UCSD-AML1 (cell line): ENCODE measurements at regions not wholly inside any gene's neighbourhood (a gene's known extent, or its start where the extent isn't known, plus 50 kb on each side); places are given as distances from the start of the nearest gene placed in this dataset.

ENCODE experiments used
- DNase-seq: peaks from one replicate; lab custom pipeline; 2025; ENCODE audit not compliant: unreplicated experiment; lab: John Stamatoyannopoulos, UW

DNA sequence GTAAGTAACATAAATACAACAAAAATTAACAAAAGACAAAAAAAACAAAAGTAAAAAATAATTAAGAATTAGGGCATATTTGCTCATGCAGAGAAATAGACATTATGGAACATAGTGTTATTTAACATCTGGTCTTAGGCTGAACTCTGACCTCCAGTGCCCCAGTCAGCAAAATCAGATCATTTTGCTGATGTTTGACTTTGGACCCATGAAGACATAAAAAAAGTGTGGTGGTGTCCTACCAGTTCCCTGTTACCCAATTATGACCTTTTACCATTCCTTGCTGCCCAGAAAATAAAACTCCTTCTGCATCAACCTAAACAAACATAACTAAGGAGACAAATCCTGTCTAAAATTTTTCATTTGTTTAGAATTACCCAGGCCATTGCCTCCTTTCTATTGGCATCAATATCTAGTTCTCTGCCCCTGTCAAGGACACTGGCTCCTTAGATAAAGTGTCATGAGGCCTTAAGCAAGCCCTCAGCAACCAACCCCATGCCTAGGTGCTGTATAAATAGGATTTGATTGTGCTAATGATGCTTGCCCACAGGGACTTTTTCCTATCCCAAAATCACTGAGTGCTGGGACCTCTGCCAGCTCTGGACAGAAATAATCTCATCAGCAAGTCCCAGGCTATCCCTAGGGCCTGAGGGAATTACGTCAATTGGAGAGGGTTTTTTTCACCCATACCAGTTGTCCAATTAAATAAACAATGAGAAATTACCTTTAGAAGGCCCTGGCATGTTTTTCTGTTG is 334.5 kb upstream of the UMPS start:
- no peak for DNase-seq

DNA sequence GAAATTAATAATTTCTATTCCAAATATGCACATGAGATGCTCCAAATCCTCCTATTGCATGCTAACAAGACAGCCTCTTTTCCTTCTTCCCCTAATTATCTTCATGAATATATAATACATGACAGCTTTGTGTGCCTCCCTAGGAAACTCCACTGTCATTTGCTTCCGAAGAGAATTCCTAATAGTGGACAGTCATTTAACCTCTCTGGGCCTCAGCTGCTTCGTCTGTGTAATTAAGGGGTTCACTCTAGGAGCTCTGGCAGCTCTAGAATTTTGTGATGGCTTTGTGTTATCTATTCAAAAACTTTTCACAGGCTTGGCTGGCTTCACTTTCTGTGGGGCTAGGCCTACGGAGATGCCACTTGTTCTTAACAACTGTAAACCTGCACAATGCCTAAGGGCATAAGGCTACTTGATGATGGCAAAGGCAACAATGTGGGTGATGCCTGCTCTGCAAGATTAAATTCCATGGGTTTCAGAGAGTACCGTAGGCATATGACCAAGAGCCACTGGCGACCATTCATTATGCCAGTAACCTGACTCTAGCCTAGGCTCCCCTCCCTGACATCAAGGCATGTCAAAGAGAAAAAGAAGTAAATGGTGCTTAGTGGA is 333.8 kb upstream of the UMPS start:
- no peak for DNase-seq

DNA sequence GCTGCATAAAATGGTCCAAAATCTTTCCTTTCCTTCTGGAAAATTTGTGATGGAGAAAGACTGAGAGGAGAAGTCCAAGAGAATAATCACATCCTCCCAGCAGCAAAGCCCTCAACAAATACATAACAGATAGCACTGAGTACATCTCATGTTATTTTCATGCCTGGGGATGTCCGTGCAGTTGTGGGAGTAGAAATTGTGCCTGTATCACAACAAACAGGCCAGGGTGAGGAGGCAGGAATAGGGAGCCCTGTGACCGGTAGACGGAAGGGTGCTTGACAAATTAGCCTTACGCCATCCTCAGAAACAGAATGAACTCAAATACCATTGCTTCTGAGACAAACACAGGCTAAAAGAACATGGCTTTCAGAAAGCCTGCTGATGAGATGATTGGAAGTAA is 333.2 kb upstream of the UMPS start:
- DNase-seq, result no peak

DNA sequence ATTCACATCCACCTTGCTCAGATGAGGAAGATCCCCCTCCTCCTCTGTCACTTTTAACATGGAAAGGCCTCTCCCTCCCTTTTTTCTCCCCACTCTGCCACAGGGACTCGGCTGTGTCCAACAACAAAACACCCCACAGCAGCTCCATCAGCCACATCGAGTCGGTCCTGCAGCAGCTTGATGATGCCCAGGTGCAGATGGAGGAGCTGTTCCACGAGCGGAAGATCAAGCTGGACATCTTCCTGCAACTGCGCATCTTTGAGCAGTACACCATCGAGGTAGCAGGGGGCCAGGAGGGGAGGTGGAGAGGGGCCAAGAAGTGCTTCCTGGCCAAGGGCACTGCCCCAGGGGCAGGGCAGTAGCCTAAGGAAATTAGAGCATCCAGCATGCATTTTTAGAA is 331.7 kb upstream of the UMPS start:
- DNase-seq, result no peak

DNA sequence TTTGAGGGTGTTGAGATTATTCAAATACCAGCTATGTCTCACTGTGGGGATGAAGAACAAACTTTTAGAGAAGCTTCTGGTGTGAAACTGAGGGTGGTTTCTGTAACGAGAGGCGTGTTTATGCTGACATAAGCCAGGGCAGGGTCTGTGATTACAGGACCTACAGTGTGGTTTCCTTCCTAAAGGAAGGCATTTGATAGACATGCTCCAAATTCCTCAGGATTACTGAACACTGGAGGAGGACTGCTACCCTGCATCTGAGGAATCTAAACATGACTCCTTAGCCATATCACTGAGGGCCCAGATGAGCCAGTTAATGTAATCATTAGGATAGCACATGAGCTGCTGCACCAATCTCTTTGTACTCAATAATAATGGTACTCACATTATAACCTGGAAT is 328.4 kb upstream of the UMPS start:
- DNase-seq, result no peak

DNA sequence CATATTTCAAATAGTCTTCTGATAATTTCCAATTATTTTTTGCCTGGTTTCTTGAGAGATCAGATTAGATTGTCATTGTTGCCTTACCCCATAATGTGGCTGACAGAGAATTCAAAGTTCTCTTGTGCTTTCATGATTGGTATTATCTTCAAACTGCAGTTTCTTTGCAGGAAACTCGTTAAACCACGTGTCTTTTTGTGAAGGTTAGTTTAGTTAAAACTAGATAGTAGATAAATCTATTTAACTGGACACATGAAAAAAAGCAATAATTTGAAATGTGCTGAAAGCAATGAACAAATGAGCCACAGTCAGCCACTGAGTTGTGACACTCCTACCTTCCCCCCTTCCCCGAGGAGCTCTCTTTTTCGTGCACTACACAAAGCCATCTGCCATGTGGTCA is 327.5 kb upstream of the UMPS start:
- no peak for DNase-seq

DNA sequence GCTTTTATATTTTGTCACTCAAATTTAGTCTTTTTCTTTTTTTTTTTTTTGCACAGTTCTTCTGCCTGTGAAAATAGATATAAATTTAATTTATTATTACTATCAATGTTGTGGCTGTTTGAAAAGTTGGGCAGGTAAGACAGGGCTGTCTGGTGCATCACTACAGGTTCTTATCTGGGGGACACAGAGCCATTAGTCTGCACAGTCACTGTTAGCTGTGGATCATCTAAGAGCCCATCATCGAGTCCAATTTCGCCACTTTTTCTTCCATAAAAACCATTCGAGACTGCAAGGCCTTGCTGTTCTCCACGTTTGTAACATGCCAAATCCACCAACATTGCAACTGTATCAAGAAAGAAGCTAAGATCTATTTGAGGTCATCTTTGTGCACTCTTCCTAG is 325.6 kb upstream of the UMPS start:
- DNase-seq, result no peak

DNA sequence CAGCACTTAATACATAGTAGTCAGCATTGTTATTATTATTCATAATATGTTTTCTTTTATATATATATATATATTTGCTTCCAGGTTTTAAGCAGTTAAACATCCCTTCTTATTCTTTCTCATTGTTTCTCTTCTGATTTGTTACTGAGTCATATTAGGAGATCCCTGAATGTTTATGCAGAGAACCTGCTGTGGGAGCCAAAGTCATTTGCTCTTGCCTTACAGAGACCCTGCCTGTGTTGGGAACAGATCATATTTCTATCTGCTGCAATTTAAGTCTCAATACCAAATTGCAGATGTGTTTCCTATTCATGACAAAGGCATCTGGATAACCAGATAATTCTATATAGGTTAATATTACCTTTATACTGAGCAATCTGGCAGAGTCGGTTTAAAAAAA is 323.0 kb upstream of the UMPS start:
- DNase-seq, result no peak

DNA sequence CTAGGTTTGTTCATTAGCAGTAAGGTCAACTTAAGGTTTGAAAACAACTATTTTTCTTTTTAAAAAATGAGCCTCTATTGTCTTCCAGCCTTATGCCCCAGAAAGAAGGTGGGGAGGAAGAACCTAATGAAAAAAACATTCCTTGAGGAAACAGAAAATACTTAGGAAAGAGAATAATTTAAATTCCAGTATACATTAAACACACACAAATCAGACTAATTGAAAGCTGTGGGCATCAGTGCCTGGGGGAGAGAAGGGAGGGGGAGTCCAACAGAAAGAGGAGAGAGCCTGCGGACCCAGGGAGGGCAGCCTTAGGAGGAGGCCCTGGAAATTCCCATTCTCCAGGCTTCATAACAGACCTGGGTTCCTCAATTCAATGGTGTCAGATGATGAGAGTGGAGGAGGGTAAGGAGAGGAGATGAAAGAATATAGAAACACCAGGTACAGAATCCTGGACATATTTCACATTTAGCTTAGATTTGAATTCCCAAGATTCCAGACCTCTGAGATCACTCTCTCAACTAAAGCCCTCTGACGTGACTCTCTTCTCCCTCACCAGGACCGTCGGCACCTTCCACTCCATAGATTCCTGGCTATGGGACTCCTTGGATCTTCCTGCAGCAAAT is 320.5 kb upstream of the UMPS start:
- DNase-seq, result no peak

DNA sequence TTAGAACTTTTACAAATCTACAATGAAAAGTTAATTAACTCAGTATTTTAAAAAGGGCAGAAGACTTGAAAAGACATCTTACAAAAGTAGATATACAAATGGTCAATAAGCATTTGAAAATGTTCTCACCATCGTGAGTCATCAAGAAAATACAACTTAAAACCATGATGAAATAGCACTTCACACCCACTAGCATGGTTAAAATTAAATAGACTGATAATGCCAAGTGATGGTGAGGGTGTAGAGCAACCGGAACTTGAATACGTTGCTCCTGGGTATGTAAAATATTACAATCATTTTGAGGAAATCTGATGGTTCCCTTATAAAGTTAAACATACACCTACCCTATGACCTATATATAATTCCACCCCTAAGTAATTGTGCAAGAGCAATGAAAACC is 319.8 kb upstream of the UMPS start:
- no peak for DNase-seq

DNA sequence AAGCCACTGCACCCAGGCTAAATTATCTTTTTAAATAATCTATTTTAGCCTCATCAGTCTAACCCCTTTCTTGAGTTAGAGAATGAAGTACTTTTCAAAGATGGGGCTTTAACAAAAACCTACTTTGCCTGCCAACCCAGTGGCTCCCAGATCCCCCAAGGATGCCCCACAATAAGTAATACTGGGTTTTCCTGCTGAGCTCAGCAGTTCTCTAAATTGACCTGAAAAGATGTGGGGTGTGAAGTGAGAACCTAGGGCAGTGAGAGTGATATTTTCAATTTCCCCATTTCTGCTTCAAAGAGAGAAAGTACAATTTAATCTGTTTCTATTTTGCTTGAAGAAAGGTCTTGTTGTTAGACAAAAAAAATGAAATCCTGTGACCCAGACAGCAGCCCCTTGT is 318.5 kb upstream of the UMPS start:
- no peak for DNase-seq

DNA sequence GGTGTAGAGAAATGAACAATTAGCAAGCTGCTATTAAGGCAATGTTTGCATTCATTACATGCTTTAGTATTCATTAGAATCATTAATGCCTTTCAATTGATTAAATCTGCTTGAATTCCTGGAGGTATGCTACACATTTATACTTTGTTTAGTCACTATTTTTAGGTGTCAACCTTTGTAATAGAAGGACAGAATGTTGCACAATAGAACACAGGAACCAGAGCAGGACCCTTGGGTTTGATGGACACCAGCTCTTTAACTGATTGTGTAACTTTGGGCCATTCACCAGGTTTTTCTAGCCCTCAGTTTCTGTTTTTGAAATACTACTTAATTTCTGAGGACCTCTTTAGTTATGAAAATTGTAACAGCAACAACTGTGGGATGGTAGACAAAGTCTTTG is 317.6 kb upstream of the UMPS start:
- no peak for DNase-seq

DNA sequence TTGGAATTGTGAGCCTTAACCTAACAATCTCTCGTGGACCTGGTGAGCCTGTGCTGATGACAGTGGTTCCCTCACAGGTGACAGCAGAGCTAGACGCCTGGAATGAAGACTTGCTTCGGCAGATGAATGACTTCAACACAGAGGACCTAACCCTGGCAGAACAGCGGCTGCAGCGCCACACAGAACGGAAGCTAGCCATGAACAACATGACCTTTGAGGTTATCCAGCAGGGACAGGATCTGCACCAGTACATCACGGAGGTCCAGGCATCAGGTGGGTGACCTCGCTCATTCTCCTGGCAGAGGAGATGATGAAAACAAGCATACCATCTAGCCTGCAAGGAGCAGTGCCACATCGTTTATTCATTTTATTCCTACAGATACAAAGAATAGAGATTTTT is 316.9 kb upstream of the UMPS start:
- DNase-seq, result no peak

DNA sequence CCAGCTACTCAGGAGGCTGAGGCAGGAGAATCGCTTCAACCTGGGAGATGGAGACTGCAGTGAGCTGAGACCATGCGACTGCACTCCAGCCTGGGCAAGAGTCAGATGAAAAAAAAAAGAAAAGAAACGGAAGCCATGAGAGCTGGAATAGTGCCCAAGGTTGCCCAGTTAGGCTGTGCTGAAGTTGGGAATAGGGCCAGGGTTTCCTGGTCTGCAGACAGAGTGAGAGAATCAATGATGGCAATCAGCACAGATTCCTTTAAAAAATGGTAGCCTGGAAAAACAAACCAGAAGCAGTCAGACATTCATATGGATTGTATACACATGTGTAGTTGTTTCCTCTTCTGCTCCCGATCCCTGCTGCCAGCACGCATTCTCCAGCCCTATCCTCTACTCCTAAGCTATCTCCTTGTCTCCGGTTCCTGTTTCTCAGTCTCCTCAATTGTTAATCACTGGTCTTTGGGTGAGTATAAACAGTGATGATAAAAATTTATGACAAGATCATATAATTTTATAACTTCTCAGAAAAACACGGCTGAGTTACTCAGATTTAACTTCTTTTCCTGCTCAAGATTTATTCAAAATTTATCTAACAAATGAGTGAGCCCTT is 316.2 kb upstream of the UMPS start:
- no peak for DNase-seq

DNA sequence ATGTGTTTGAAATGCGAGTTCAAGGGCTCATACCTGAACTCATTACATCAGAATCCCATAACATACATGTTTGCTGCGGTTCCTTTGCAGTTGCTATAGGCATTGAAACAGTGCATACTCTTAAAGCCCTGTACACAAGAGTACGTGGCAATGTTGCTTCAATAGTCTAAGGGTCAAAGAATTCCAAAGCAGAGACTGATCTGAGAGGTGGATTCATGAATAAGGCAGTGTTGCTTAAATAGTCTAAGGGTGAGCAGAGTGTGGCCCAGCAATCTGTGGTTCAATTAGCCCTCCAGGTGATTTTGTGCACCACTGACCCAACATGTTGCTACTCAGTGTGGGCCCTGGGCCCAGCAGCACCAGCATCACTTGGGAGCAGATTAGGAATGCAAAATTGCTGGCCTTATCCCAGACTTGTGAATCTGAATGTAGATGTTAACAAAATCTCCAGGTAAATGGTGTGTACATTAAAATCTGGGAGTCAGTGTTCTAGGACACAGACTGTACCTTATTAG is 314.7 kb upstream of the UMPS start:
- no peak for DNase-seq

DNA sequence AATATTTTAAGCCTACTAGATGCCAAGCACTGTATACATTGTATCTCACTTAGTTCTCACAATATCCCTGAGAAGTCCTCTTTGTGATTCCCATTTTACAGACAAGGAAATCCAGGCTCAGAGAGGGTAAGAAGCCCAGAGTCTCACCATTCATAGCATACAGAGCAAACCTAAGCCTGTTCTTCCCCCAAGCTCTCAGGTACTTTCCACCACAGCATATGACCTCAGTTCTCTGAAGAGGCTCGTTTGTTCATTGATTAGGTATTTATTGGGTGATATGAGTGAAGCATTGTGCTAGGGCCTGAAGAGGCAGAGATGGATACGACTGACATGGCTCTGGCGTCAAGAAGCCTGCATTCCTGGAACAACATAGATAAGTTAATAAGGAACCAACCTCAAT is 310.9 kb upstream of the UMPS start:
- DNase-seq, result no peak

DNA sequence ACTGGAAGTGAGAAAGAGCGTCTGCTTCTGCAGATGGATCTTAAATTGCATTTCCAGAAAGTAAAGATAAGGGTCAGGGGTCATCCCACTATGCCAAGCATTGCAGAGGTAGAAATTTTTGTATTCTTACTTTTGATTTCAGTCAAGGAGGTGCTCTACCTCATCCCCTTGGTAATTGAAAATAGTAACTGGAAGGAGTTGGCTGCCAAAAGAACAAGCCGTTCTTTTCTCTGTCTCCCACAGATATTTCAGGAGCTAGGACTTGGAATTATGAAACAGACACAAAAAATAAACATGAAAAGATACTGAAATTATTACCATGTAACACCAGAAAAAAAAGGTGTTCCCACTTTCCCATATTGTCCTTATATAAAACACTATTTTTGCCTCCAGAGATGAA is 309.9 kb upstream of the UMPS start:
- DNase-seq, result no peak

DNA sequence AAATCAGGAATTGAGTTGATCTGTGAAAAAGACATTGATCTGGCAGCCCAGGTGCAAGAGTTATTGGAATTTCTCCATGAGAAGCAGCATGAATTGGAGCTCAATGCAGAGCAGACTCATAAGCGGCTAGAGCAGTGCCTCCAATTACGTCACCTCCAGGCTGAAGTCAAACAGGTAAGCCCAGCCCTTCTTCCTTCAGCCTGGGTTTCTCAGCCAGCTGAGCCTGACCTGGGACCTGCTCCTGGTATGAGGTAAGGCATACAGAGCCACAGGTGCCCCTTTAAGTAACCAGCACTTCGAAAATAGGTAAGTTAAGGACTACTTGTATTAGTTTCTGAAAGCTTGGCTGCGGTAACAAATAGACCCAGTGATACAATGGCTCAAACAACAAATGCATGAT is 307.4 kb upstream of the UMPS start:
- no peak for DNase-seq

DNA sequence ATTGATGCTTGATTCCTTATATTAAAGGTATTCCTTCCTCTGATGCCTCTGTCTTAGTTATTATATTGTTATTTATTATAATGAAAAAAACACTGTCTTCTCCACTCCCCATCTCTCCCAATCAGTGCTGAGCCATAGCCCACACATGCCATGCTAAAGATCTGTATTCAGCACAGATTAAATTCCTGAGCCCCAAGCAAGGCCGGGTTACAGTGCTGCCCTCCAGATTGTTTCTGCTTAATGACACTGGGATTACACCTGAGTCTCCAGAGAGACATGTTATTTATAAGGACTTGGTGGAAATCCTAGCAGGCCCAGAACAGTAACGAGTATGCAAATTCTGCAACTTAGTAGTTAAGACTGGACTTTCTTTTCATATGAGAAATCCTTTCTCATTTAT is 305.9 kb upstream of the UMPS start:
- no peak for DNase-seq

DNA sequence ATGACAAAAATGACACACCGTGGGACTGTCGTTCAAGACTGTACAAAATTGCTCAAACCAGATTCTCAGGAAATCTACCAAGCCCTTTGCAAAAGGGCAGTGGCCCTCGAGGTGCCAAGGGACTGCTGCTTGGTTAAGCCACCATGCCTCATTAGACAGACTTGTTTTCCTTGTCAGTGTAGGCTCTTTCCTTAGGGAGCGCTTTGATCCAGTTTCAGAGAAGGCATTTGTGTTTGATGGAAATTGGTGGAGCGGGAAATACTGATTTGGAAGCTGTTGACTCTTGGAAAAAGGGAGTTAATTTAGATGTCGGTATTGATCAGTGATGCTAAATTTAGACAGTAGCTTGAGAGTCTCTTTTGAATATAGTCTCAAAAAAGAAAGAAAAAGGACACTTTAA is 304.3 kb upstream of the UMPS start:
- no peak for DNase-seq

DNA sequence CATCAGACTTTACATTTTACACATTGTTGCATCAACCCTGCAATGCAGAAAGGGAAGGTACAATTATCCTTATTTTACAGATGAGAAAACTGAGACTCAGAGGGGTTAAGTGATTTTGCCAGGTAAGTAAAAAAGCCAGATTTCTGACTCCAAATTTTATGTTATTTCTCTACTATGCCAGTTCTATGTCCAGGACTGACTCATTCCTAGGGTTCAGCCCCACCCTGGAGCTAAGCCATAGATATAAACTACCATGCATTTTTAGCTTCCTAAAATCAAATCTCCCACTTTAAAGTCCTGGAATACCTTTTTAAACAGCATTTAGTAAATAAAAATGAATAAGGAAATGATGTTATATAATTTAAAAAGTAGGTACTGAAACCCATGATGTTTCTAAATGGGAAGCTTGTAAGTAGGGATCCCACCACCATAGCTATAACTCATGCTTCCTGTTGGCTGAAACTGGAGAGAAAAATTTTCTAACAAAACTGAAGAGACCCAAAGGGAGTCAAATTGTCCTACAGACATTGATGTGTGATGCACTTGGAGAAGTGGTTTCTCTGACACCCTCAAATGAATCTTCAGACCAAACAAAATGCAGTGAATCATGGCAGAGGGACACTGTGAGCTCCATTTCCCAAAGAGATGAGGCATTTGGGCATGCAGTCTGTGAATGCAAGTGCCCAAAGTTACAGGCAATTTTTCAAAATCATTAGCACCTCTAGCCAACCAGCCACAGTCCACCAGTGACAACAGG is 301.7 kb upstream of the UMPS start:
- DNase-seq, result no peak
